B cell (primary cell): ENCODE measurements at regions not wholly inside any gene's neighbourhood (a gene's known extent, or its start where the extent isn't known, plus 50 kb on each side); places are given as distances from the start of the nearest gene placed in this dataset.

Source experiments
- ATAC-seq: fragments of 200-7000 bp; cut with Tn5 transposase; one replicate; pipeline ENCODE4 v1.10.0; 2021; ENCODE audit warnings: low read depth, mild to moderate bottlenecking, moderate number of reproducible peaks, moderate library complexity
- CTCF ChIA-PET: fragments of 350-600 bp; sonication (Branson Sonifier 250); formaldehyde crosslinking; loops from one replicate; lab custom pipeline; 2021; ENCODE audit warnings: antibody characterized with exemption, inconsistent platforms; lab: Charles Lee
- POLR2A ChIA-PET: fragments of 350-600 bp; sonication (Branson Sonifier 250); formaldehyde crosslinking; loops from one replicate; lab custom pipeline; 2021; ENCODE audit warnings: antibody characterized with exemption; lab: Charles Lee
- DNase-seq: peaks from one replicate; pipeline ENCODE4 v3.0.0; 2013
- H2AFZ ChIP-seq: 2 replicates; pipeline ENCODE4 v1.6.1; 2012; ENCODE audit warnings: mild to moderate bottlenecking, low read depth, low read length; ENCODE audit not compliant: insufficient read depth, poor library complexity, severe bottlenecking
- H3K27ac ChIP-seq, 2 donors: 1 replicate in 1 of 2; 2 replicates in 1 of 2; pipeline ENCODE4 v1.5.1; 2012 to 2013; ENCODE audit warnings: low read length in 2 of 2, mild to moderate bottlenecking in 2 of 2, moderate library complexity in 1 of 2
- H3K27me3 ChIP-seq, 4 experiments: fragments of 200-600 bp in 1 of 4; sonication (generic) in 1 of 4; replicated peaks in 1 of 4; 1 replicate in 2 of 4; 2 replicates in 2 of 4; pipeline versions ENCODE4 v1.6.1 to v1.7.0; 2013 to 2016; ENCODE audit warnings: low read length in 3 of 4, mild to moderate bottlenecking in 2 of 4, mixed read lengths in 1 of 4, moderate library complexity in 1 of 4; ENCODE audit not compliant: insufficient read depth in 4 of 4, control insufficient read depth in 3 of 4; ENCODE audit errors: control extremely low read depth in 1 of 4
- H3K36me3 ChIP-seq, 2 experiments: replicated peaks in 1 of 2; 1 replicate in 1 of 2; 2 replicates in 1 of 2; pipeline versions ENCODE4 v1.6.1 to v1.7.1; 2013; ENCODE audit warnings: low read length in 1 of 2; ENCODE audit not compliant: insufficient read depth in 2 of 2, control insufficient read depth in 1 of 2; ENCODE audit errors: control extremely low read depth in 1 of 2, extremely low read depth in 1 of 2
- H3K4me1 ChIP-seq, 2 donors: fragments of 200-600 bp in 1 of 2; sonication (generic) in 1 of 2; 1 replicate in 1 of 2; 2 replicates in 1 of 2; pipeline versions ENCODE4 v1.5.1 to v1.6.1; 2013 to 2017; ENCODE audit warnings: low read length in 2 of 2; ENCODE audit not compliant: control insufficient read depth in 2 of 2, insufficient read depth in 2 of 2
- H3K4me2 ChIP-seq: replicated peaks from 2 replicates; pipeline ENCODE3; 2012; ENCODE audit warnings: mild to moderate bottlenecking, low read depth, low read length; ENCODE audit not compliant: poor library complexity, severe bottlenecking
- H3K4me3 ChIP-seq, 5 experiments: fragments of 200-600 bp in 1 of 5; sonication (generic) in 1 of 5; 1 replicate in 3 of 5; 2 replicates in 2 of 5; pipeline versions ENCODE4 v1.5.1 to v1.7.0; 2011 to 2016; ENCODE audit warnings: low read length in 4 of 5, mild to moderate bottlenecking in 4 of 5, low read depth in 2 of 5, control low read depth in 1 of 5, moderate library complexity in 1 of 5; ENCODE audit not compliant: insufficient read depth in 1 of 5; ENCODE audit errors: control extremely low read depth in 1 of 5, extremely low read depth in 1 of 5
- H3K79me2 ChIP-seq: fragments of 200-600 bp; sonication (generic); one replicate; pipeline ENCODE4 v1.6.0; 2016; ENCODE audit warnings: low read length; ENCODE audit not compliant: control insufficient read depth, insufficient read depth
- H3K9ac ChIP-seq: fragments of 200-600 bp; sonication (generic); 2 replicates; pipeline ENCODE4 v1.6.1; 2017; ENCODE audit warnings: mild to moderate bottlenecking, low read length, moderate library complexity
- H3K9me3 ChIP-seq, 3 donors: one replicate each; pipeline versions ENCODE4 v1.6.1 to v1.7.1; 2013; ENCODE audit warnings: low read length in 2 of 3; ENCODE audit not compliant: control insufficient read depth in 2 of 3, insufficient read depth in 1 of 3; ENCODE audit errors: control extremely low read depth in 1 of 3
- H4K20me1 ChIP-seq: 2 replicates; pipeline ENCODE4 v1.6.0; 2012; ENCODE audit warnings: mild to moderate bottlenecking, low read length; ENCODE audit not compliant: insufficient read depth, control insufficient read depth, poor library complexity, severe bottlenecking
- H3K27ac Mint-ChIP-seq: one replicate; pipeline ENCODE4 v1.8.0; 2021; ENCODE audit warnings: mixed read lengths
- H3K27me3 Mint-ChIP-seq: one replicate; pipeline ENCODE4 v1.8.0; 2021; ENCODE audit warnings: mixed read lengths
- H3K4me1 Mint-ChIP-seq: one replicate; pipeline ENCODE4 v1.8.0; 2021; ENCODE audit warnings: mixed read lengths
- H3K4me3 Mint-ChIP-seq: one replicate; pipeline ENCODE4 v1.8.0; 2021; ENCODE audit warnings: mixed read lengths
- H3K9me3 Mint-ChIP-seq: one replicate; pipeline ENCODE4 v1.8.0; 2022; ENCODE audit warnings: mixed read lengths; ENCODE audit not compliant: insufficient read depth
- CTCF ChIP-seq: fragments of 200-600 bp; IDR thresholded peaks from one replicate; pipeline ENCODE4 v1.8.0; 2022; ENCODE audit warnings: antibody characterized with exemption, mild to moderate bottlenecking
- EZH2 ChIP-seq: IDR thresholded peaks from 2 replicates; pipeline ENCODE4 v1.6.1; 2012; ENCODE audit warnings: borderline replicate concordance, low read depth, mild to moderate bottlenecking, moderate library complexity, low read length; ENCODE audit not compliant: insufficient read depth, poor library complexity, severe bottlenecking
- WGBS: methylation state at CpG from one replicate; pipeline ENCODE4 v1.1.5; 2013; ENCODE audit warnings: missing lambda C conversion rate; ENCODE audit not compliant: insufficient coverage; 5-methylcytosine and 5-hydroxymethylcytosine counted together
- intact Hi-C: fragments of 100-400 bp; cut with micrococcal nuclease; formaldehyde crosslinking; loops from one replicate; pipeline ENCODE4 v1.10.0; 2022

- DNase-seq = no peak
- Histone ChIP-seq H3K9me3 (no peaks in the 10 kb centered on the region), H3K4me2 (no peak overlapping the region), H3K9ac (no peak overlapping the region), H3K4me3 (no peak overlapping the region), H3K27ac (no peak overlapping the region), H3K79me2 (no peaks in the 10 kb centered on the region), H3K36me3 (no peaks in the 10 kb centered on the region), H3K27me3 (peaks cover 0 to 3% (median 0%) of the 10 kb centered on the region in 4 experiments), H4K20me1 (no peaks in the 10 kb centered on the region), H2AFZ (no peak overlapping the region), H3K4me1 (no peaks in the 10 kb centered on the region)
- peaks cover 21% of the 10 kb centered on the region for H3K27me3 Mint-ChIP-seq
- no peak overlapping the region for H3K4me3 Mint-ChIP-seq
- CTCF ChIA-PET = interaction anchor here (0.9 kb wide), 1 partner anchor 21 kb away, joined by 3 read pairs; no protein-coding TSS in a partner anchor
- no peaks in the 10 kb centered on the region for H3K9me3 Mint-ChIP-seq
- WGBS = 82% methylated on average over 9 of the region's 11 CpGs
- POLR2A ChIA-PET = no interaction called here
- no peaks in the 10 kb centered on the region for H3K4me1 Mint-ChIP-seq
- no peak overlapping the region for H3K27ac Mint-ChIP-seq
- TF ChIP-seq CTCF = no peak
- TF ChIP-seq EZH2 = no peak
- ATAC-seq = no peak
- intact Hi-C loops = no loop called here
These were observed 86.3 kb upstream of the HMGXB4 start for GRCh38 chr22:35170716-35171697.

- ATAC-seq (no peak), DNase-seq (no peak)
- Mint-ChIP-seq H3K4me1 (no peaks in the 10 kb centered on the region), H3K27ac (no peak overlapping the region), H3K9me3 (no peaks in the 10 kb centered on the region), H3K27me3 (peaks cover 31% of the 10 kb centered on the region), H3K4me3 (no peak overlapping the region)
- peaks cover 0 to 4% (median 0%) of the 10 kb centered on the region in 3 donors for H3K9me3 ChIP-seq
- no peaks in the 10 kb centered on the region for H3K4me1 ChIP-seq
- no peak overlapping the region for H3K9ac ChIP-seq
- H3K27ac ChIP-seq = no peak overlapping the region
- no peaks in the 10 kb centered on the region for H4K20me1 ChIP-seq
- 55% methylated on average over 5 of the region's 5 CpGs for WGBS
- H3K27me3 ChIP-seq = peaks cover 0 to 3% (median 0%) of the 10 kb centered on the region in 4 experiments
- no peak overlapping the region for H3K4me3 ChIP-seq
- no peak overlapping the region for H2AFZ ChIP-seq
- POLR2A ChIA-PET = no interaction called here
- H3K4me2 ChIP-seq = no peak overlapping the region
- no peak for TF ChIP-seq EZH2
- intact Hi-C loops = no loop called here
- H3K36me3 ChIP-seq = no peaks in the 10 kb centered on the region
- H3K79me2 ChIP-seq = no peaks in the 10 kb centered on the region
- CTCF ChIA-PET = no interaction called here
These were observed 84.9 kb upstream of the HMGXB4 start for GRCh38 chr22:35172442-35172841.
